G401 (cell line): ENCODE measurements at regions not wholly inside any gene's neighbourhood (a gene's known extent, or its start where the extent isn't known, plus 50 kb on each side); places are given as distances from the start of the nearest gene placed in this dataset.
"Not testable (repeated sequence)": the region's sequence is repeated elsewhere in the genome, so short reads cannot be mapped to it uniquely, and the experiment has no call there.

Experiments
- DNase-seq: peaks from one replicate; pipeline ENCODE4 v3.0.0-alpha.2; 2015; ENCODE audit warnings: low spot score
- in situ Hi-C: cut with HindIII; loops from 2 replicates; pipeline ENCODE4 v1.10.0; 2016; ENCODE audit warnings: low sequenced_read_pairs, mixed read lengths

DNA sequence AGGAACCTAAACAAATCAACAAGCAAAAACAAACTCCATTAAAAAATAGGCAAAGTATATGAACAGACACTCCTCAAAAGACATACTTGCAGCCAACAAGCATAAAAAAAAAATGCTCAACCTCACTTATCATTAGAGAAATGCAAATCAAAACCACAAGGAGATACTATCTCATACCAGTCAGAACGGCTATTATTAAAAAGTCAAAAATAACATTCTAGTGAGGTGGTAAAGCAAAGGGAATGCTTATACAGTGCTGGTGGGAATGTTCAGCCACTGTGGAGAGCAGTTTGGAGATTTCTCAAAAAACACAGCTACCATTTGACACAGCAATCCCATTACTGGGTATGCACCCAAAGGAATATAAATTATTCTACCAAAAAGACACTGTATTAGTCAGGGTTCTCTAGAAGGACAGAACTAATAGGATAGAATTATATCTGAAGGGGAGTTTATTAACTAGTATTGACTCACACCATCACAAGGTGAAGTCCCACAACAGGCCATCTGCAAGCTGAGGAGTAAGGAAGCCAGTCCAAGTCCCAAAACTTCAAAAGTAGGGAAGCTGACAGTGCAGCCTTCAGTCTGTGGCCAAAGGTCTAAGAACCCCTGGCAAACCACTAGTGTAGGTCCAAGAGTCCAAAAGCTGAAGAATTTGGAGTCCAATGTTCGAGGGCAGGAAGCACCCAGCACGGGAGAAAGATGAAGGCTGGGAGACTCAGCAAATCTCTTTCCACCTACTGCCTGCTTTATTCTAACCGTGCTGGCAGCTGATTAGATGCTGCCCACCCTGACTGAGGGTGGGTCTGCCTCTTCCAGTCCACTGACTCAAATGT, 101.6 kb upstream of the KRAS start:
- DNase-seq: no peak
- in situ Hi-C loops: no loop called here

DNA sequence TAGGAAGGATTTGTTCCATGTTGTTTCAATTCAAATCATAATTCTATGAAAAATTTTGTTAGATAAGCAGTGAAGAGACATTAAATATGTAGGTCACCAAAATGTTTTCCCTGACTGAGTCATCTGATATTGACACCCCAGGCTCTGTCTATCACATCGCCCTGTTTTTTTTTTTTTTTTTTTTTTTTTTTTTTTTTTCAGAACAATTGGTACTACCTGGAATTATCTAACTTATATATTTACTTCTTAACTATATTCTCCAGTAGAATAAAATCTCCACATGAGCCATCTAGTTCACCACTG, 97.8 kb upstream of the KRAS start:
- in situ Hi-C loops: no loop called here
- DNase-seq: no peak

DNA sequence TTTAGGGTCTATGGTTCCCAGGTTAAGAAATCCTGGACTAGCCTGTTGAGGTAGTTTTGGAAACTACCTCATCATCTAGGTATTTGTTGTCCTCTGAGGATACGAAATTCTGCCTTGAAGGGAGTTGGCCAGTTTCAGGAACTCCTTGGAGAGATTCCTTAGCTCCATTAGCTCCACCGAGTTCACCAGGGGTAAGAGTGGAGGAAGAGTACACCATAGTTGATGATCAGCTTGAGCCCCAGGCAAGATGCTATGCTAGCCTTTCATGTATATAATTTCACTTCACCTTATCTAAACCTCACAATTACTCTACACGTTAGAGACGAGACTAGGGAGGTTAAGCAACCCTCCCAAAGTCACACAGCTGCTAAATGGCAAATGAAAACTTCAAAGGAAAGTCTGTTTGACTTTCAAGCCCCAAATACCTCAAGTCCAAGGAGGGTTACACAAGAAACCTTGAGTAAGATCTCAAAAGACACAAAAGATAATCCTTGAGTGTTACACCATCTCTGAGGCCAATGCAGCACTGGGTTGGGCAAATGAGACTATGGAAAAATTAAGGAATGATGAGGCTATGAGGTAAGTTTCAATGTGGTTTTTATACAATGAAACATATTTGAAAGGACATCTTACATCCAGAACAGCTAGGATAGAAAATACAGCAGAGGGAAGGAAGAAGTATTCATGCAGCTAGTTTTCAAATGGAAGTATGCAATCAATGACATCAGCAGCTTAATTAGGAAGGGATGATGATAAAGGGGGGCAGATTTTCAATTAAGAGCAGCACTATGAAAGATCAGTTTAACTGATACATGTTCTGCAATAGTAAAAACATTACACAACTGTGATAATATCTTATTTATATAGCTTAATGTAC, 97.2 kb upstream of the KRAS start:
- DNase-seq: no peak
- in situ Hi-C loops: no loop called here

DNA sequence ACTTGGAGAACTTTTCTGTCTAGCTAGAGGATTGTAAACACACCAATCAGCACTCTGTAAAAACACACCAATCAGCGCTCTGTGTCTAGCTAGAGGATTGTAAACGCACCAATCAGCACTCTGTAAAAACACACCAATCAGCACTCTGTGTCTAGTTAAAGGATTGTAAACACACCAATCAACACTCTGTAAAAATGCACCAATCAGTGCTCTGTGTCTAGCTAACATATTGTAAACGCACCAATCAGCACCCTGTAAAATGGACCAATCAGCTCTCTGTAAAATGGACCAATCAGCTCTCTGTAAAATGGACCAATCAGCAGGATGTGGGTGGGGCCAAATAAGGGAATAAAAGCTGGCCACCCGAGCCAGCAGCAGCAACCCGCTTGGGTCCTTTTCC, 91.1 kb upstream of the KRAS start:
- in situ Hi-C loops, DNase-seq: not testable (repeated sequence)

DNA sequence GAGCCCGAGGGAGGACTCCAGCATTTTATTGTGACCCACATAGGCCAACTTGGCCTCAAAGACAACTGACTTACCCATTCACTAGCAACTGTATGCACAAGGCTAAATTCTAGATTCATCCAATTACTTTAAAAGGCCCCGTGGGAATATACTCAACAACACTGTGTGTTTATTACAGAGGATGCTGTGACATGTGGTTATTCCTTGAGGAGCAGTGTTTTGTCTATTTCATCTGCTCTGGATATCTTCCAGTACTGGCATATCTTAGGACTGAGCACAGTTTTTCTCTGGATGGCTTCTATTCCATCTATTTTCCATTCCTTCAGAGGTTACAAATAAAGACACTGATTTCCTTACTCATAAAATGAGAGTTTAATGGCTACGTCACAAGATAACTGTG, 87.2 kb upstream of the KRAS start:
- no peak for DNase-seq
- in situ Hi-C loops: no loop called here

DNA sequence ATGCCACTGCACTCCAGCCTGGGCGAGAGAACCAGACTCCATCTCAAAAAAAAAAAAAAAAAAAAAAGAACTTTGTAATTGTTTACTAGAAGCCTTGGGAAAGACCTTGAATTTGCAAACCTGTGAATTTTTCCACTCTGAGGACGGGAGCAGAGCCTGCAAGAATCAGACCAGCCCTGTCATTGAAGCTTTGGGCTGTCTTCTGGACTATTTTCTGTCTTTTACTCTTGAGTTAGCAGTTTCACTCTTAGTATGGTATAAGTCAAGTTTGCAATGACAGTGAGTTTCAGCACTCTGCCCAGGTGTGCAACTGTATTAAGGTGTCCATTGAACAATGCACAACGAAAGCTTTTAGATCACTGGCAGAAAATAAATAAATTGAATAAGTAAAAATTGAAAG, 81.4 kb upstream of the KRAS start:
- in situ Hi-C loops: no loop called here
- no peak for DNase-seq

DNA sequence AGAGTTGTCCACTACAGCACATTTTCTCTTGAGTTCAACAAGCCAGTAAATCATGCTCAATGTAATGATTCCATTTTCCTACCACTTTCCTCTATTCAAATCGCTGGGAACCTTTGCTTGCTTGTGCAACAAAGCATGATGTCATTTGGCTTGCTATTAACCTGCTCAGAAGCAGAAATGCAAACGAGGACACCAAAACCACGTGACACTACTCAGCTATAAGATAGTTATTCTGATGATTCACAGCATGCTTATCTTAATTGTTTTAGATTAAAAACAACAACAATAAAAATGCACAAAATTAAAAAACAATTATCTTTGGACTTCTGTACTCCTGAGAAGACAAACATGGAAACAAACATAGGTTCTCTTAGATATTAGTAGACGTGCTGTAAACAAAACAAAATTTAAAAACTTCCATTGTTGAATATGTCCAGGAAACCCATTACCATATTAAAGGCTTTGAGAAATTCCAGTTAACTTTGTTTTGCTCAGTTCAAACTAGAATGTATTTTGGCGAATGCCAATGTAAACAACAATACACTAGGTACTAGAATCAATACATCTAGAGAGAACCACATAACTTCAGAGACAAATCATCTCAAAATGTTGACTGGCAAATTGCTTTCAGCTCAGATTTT, 77.5 kb upstream of the KRAS start:
- in situ Hi-C loops: no loop called here
- no peak for DNase-seq

DNA sequence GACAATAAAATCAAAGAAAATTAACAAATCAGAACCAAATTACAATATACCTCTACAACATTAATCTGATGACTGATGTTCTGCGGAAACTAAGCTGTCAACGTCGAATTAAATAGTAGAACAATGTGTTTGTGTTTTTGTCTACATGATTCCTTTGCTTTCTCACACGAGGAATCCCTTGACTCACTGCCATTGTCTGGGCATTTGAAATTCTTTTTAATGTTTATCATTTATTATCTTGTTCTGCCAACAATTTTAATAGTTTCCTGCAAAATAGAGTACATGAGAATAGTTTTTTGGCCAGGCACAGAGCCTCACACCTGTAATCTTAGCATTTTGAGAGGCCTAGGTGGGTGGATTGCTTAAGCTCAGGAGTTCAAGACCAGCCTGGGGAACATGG, 76.6 kb upstream of the KRAS start:
- no peak for DNase-seq
- in situ Hi-C loops: no loop called here

DNA sequence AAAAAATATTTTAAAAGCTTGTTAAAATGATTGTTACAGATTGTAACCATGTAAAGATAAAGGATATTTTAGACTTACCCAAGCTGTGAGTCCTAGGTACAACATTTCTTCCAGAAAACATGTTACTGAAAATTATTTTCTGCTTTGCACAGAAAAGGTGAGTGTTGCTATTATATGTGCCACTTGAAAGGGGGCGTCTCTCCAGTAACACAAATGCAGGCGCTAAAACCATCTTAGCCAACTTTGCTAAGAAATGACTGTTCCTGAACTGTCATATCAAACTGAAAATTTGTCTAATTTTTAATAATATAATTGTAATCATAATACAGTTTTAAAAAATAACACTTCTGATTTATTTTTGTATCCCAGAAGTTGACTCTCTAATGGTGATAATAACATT, 75.6 kb upstream of the KRAS start:
- DNase-seq: no peak
- in situ Hi-C loops: no loop called here

DNA sequence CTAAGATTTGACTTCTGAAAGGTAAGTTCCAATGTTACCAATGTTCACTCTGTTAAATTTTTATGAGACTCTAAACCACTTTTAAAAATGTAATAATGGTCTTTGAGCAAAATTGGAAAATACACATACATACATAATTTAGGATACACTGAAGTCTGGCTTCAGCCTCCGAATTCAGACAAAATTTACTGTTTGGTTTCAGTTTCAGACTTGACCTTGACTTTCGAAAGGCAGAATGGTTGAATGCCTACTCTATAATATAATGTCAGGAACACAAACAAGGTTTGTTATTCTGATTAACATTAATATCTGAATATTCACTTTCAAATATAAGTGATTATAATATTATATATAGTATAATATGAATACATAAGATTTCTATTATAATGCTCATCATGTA, 74.1 kb upstream of the KRAS start:
- no peak for DNase-seq
- in situ Hi-C loops: no loop called here

DNA sequence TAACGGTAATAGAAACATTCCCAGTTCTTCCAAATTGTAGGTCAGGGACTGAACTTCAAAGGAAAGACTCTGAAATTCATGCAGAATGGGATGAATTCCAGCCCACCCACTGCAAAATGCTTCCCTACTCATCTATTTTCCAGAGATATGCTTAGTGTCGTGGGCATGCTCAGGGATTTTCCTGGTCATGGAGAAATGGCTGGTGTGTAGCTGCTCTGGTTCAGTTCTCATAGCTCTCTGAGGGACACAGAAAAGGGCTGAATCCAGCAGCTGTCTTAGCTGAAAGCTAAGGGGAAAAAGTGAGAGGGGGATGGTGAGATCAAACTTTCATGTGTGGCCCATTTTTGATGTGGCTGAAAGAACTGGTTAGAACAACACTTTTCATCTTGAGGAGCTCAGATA, 72.9 kb upstream of the KRAS start:
- in situ Hi-C loops: no loop called here
- DNase-seq: no peak

DNA sequence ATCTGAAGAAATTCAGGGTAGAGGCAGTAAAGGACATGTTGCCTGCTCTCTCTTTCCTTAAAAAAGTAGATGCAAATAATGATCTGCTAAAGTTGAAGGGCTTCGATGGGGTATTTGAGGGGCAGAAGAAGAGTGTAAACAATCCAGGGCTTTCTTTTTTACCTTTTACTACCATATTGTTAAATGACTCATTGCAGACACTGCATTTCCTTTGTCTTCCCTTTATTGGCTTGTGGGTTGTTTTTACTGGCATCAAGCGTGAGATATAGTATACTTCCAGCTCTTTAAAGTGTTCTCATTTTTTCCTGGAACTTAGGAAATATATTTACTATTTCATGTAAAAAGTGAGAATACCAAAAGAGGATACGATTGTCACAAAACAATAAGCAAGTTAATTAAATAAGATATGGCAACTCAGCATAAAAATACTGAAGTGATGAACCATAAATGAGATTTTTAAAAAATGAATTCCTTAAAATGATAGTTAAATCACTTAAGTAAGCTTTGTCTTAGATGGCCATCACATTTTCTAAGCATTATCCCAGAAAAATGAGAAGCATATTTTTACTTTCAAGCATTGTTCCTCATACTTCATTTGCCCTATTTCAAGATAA, 72.3 kb upstream of the KRAS start:
- no peak for DNase-seq
- in situ Hi-C loops: no loop called here

DNA sequence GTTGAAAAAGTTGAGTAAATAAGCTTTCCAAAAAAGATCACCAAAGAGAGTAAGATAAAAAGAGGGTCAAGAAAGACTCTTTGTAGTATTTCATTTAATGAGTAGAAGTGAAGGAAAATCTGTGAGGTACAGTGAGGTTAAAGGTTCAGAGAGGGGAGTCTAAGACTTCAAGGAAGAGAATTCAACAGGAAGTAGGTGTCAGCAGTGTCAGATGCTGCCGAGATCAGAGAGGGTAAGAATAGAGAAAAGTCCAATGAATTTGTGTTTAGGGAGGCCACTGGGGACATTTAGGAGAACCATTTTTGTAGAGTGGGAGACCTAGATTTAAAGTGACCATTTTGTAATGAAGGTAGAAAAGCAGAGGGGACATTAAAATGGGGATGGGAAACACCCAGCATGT, 71.6 kb upstream of the KRAS start:
- in situ Hi-C loops: no loop called here
- DNase-seq: no peak

DNA sequence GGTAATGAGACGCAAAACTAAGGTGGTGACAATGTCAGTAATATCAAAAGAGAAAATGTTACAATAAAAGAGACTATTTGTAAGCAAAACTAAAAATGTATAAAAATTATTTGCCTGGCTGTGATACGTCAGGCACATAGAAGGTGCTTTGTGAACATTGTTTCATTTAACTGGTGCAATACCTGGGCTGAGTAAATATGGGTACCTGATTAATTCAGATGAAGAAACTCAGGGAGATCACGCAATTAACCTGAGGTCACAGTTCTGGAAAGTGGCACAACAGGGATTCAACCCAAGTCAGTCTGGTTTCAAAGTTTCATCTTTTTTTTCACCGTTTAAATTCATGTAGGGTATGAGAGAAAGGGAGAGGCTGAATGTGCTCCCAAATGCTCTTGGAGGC, 71.0 kb upstream of the KRAS start:
- DNase-seq: no peak
- in situ Hi-C loops: no loop called here

DNA sequence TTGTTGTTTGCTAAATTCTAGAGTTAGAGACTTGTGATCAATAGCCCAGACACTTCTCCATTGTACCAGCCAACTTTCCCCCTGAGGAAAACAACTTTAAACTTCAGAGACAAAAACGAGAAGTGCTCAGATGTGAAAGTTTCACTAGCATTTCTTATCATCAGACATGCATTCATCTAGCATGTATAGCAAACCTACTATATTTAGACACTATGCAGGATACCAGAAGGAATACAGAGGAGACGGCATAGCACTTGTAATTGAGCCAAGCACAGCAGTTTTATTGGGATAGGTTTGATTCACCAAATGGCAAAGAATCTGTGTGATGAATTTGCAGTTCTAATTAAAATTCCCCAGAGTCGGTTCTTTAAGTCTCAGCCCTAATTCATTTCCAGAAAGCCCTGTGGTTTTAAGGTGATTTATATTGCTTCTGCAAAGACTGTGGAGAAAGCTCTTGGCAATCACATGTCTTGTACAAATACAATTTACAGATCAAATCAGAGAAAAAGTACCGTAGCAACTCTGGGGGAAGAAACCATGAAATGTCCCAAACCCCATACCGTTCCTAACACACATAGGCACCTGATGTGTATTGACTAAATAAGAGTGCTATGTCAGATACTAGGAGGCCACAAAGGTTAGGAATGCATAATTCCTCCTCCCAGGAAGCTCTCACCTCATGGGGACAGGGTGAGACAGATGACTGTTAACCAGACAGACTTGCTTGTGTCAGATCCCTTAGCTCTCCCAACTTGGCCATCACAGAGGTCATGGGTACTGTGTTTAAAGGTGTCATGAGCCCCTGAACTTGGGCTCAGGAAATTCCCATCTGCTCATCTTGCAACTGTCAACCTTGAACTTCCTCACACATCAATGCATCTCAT, 69.6 kb upstream of the KRAS start:
- DNase-seq: no peak
- in situ Hi-C loops: no loop called here

DNA sequence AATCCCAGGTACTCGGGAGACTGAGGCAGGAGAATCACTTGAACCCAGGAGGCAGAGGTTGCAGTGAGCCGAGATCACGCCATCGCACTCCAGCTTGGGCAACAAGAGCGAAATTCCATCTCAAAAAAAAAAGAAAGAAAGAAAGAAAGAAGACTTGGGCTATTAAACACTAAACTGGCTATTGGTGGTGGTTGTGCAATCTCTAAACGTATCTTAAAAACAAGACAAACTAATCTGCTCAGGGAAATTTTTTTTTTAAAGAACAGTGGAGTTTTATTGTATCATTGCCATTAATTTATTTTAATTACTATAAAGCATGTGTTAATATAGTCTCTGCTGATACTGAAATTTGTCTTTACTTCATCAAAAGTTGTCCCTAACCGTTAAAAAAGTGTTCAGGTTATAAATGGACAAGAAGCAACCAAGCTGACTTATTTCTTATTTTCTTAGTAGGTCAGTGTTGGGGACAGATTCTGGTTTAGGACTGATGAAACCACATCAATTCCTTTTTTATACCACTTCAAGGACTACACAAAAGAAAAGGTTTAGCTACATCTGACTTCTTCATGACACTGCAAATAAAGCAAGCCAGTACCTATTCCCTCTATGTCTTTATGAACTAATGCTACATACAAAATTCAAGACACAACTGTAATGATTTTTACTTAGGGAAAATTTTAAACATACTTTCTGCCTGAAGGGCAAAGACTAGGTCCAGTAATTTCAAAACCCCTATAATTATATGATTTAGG, 68.7 kb upstream of the KRAS start:
- no peak for DNase-seq
- in situ Hi-C loops: no loop called here

DNA sequence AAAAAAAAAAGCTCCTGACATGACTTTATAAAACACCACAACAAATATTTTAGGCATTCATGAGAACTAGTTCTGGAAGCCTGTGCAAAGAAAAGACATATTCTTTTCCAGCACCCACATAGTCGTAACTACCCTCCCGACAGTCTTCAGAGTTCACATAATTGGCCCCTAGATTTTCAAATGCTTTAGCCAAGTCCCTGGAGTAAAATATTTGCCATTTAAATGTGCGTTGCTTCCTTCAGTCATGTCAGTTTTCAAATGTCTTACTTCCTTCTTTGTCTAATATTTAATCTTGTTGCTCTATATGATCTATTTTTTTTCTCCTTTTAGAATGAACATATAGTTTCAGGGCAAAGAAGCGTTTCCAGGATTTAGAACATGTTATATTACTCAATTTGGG, 66.8 kb upstream of the KRAS start:
- no peak for DNase-seq
- in situ Hi-C loops: no loop called here

DNA sequence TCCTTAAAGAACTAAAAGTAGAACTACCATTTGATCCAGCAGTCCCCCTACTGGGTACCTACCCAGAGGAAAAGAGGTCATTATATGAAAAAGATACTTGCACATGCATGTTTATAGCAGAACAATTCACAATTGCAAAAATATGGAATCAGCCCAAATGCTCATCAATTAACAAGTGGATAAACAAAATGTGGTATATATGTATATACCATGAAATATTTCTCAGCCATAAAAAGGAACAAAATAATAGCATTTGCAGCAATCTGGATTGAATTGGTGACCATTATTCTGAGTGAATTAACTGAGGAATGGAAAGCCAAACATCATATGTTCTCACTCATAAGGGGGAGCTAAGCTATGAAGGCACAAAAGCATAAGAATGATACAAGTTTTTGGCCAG, 64.7 kb upstream of the KRAS start:
- no peak for DNase-seq
- in situ Hi-C loops: no loop called here
